Type B pancreatic cell (in vitro differentiated cells): ENCODE measurements at regions not wholly inside any gene's neighbourhood (a gene's known extent, or its start where the extent isn't known, plus 50 kb on each side); places are given as distances from the start of the nearest gene placed in this dataset.

Experiments used
- DNase-seq: peaks from one replicate; pipeline ENCODE4 v3.0.0; 2021; ENCODE audit warnings: mixed read lengths; ENCODE audit not compliant: unreplicated experiment; ENCODE audit errors: extremely low spot score
- H3K27ac Mint-ChIP-seq: 2 replicates; pipeline ENCODE4 v1.8.0; 2021; ENCODE audit warnings: mild to moderate bottlenecking, mixed read lengths
- H3K27me3 Mint-ChIP-seq: 2 replicates; pipeline ENCODE4 v1.8.0; 2021; ENCODE audit warnings: mixed read lengths
- H3K36me3 Mint-ChIP-seq: 2 replicates; pipeline ENCODE4 v1.8.0; 2021; ENCODE audit warnings: mixed read lengths
- H3K4me1 Mint-ChIP-seq: one replicate; pipeline ENCODE4 v1.8.0; 2021; ENCODE audit warnings: mixed read lengths; ENCODE audit not compliant: unreplicated experiment
- H3K4me3 Mint-ChIP-seq: 2 replicates; pipeline ENCODE4 v1.8.0; 2021; ENCODE audit warnings: mild to moderate bottlenecking, mixed read lengths
- H3K9me3 Mint-ChIP-seq: 2 replicates; pipeline ENCODE4 v1.8.0; 2021; ENCODE audit warnings: mixed read lengths
- CTCF ChIP-seq: fragments of 200-600 bp; sonication (generic); conservative IDR thresholded peaks from 2 replicates; pipeline ENCODE4 v1.5.0; 2021; ENCODE audit warnings: antibody characterized with exemption, mild to moderate bottlenecking

GRCh38 chr10:94103801-94104221 lies 110.1 kb downstream of the PLCE1 start:
- H3K9me3 Mint-ChIP-seq: no peaks in the 10 kb centered on the region
- peaks cover 9% of the 10 kb centered on the region for H3K27me3 Mint-ChIP-seq
- no peak overlapping the region for H3K27ac Mint-ChIP-seq
- no peak for DNase-seq
- H3K36me3 Mint-ChIP-seq: no peaks in the 10 kb centered on the region
- peaks cover 15% of the 10 kb centered on the region for H3K4me1 Mint-ChIP-seq
- no peak overlapping the region for H3K4me3 Mint-ChIP-seq
- no peak for TF ChIP-seq CTCF

GRCh38 chr10:94104316-94105000 lies 110.7 kb downstream of the PLCE1 start:
- Mint-ChIP-seq H3K27me3 (peaks cover 9% of the 10 kb centered on the region), H3K9me3 (no peaks in the 10 kb centered on the region), H3K4me3 (no peak overlapping the region), H3K36me3 (no peaks in the 10 kb centered on the region), H3K4me1 (peaks cover 15% of the 10 kb centered on the region), H3K27ac (no peak overlapping the region)
- no peak for DNase-seq
- no peak for TF ChIP-seq CTCF

GRCh38 chr10:94105226-94105625 lies 111.5 kb downstream of the PLCE1 start:
- Mint-ChIP-seq H3K27ac (no peak overlapping the region), H3K36me3 (no peaks in the 10 kb centered on the region), H3K4me1 (peaks cover 15% of the 10 kb centered on the region), H3K9me3 (no peaks in the 10 kb centered on the region), H3K27me3 (peaks cover 5% of the 10 kb centered on the region), H3K4me3 (no peak overlapping the region)
- no peak for DNase-seq
- TF ChIP-seq CTCF: no peak

GRCh38 chr10:94107191-94107590 lies 113.5 kb downstream of the PLCE1 start:
- H3K27ac Mint-ChIP-seq: no peak overlapping the region
- no peak for DNase-seq
- H3K4me3 Mint-ChIP-seq: no peak overlapping the region
- peaks cover 5% of the 10 kb centered on the region for H3K27me3 Mint-ChIP-seq
- H3K36me3 Mint-ChIP-seq: no peaks in the 10 kb centered on the region
- no peak for TF ChIP-seq CTCF
- H3K9me3 Mint-ChIP-seq: no peaks in the 10 kb centered on the region
- peaks cover 15% of the 10 kb centered on the region for H3K4me1 Mint-ChIP-seq

GRCh38 chr10:94108200-94108599 lies 114.5 kb downstream of the PLCE1 start:
- peaks cover 15% of the 10 kb centered on the region for H3K4me1 Mint-ChIP-seq
- no peak for DNase-seq
- no peak overlapping the region for H3K4me3 Mint-ChIP-seq
- TF ChIP-seq CTCF: no peak
- no peaks in the 10 kb centered on the region for H3K9me3 Mint-ChIP-seq
- H3K36me3 Mint-ChIP-seq: no peaks in the 10 kb centered on the region
- H3K27ac Mint-ChIP-seq: no peak overlapping the region
- peaks cover 5% of the 10 kb centered on the region for H3K27me3 Mint-ChIP-seq
